HEK293 (cell line): ENCODE measurements at regions not wholly inside any gene's neighbourhood (a gene's known extent, or its start where the extent isn't known, plus 50 kb on each side); places are given as distances from the start of the nearest gene placed in this dataset.
"Not testable (repeated sequence)": the region's sequence is repeated elsewhere in the genome, so short reads cannot be mapped to it uniquely, and the experiment has no call there.

Experiments
- ZNF24 ChIP-seq: fragments of 450-650 bp; formaldehyde crosslinking; IDR thresholded peaks from 2 replicates; pipeline ENCODE4 v1.5.1; 2016; ENCODE audit warnings: missing biosample characterization, missing genetic modification characterization
- ZNF350 ChIP-seq: fragments of 450-650 bp; formaldehyde crosslinking; IDR thresholded peaks from 2 replicates; pipeline ENCODE4 v1.5.0; 2017; ENCODE audit warnings: missing biosample characterization, mild to moderate bottlenecking, missing genetic modification characterization
- TF ChIP-seq, protein P1 (sequence below): fragments of 450-650 bp; formaldehyde crosslinking; IDR thresholded peaks from 2 replicates; pipeline ENCODE4 v1.5.1; 2016; ENCODE audit warnings: missing biosample characterization, missing genetic modification characterization

- not testable (repeated sequence) for TF ChIP-seq ZNF350 (tag by site-specific recombination); ZNF24
- TF ChIP-seq, protein P1, sequence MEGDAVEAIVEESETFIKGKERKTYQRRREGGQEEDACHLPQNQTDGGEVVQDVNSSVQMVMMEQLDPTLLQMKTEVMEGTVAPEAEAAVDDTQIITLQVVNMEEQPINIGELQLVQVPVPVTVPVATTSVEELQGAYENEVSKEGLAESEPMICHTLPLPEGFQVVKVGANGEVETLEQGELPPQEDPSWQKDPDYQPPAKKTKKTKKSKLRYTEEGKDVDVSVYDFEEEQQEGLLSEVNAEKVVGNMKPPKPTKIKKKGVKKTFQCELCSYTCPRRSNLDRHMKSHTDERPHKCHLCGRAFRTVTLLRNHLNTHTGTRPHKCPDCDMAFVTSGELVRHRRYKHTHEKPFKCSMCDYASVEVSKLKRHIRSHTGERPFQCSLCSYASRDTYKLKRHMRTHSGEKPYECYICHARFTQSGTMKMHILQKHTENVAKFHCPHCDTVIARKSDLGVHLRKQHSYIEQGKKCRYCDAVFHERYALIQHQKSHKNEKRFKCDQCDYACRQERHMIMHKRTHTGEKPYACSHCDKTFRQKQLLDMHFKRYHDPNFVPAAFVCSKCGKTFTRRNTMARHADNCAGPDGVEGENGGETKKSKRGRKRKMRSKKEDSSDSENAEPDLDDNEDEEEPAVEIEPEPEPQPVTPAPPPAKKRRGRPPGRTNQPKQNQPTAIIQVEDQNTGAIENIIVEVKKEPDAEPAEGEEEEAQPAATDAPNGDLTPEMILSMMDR (tag by site-specific recombination) = not testable (repeated sequence)
Measured at GRCh38 chr7:39774341-39774851, 151.0 kb downstream of the RALA start.
